PC-3 (cell line): ENCODE measurements at regions not wholly inside any gene's neighbourhood (a gene's known extent, or its start where the extent isn't known, plus 50 kb on each side); places are given as distances from the start of the nearest gene placed in this dataset.

ENCODE experiments used
- CTCF ChIP-seq: fragments of 300-600 bp; sonication (generic); conservative IDR thresholded peaks from 2 replicates; pipeline ENCODE4 v1.5.1; 2017; ENCODE audit warnings: antibody characterized with exemption, low read depth, mild to moderate bottlenecking, low read length
- EZH2phosphoT487 ChIP-seq: fragments of 300-600 bp; sonication (generic); IDR thresholded peaks from 2 replicates; pipeline ENCODE4 v1.6.1; 2018; ENCODE audit warnings: mild to moderate bottlenecking, antibody characterized with exemption, low read length, borderline replicate concordance

DNA sequence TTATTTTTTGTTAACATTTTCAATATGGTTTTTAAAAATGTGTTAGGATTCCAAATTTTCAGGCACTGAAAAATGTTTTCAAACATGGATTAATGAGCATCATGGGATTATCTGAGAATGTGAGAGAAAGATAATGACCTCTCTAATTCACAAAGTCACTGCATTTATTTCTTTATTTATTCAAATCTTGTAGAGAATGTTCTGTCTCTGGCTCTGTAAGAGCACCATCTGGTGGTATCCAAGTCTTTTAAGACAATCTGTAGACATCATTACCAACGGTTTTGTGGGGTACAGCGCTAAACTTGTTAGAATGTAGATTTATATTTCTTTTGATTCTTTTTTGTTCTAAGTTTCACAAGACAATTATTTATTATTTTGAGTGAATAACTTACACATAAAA is 956.0 kb upstream of the NOVA1 start:
- no peak for TF ChIP-seq EZH2phosphoT487
- TF ChIP-seq CTCF: peak; percentile 63
